Stomach (tissue), 8 donors: ENCODE measurements at regions not wholly inside any gene's neighbourhood (a gene's known extent, or its start where the extent isn't known, plus 50 kb on each side); places are given as distances from the start of the nearest gene placed in this dataset.

Source experiments
- DNase-seq, 2 donors: peaks; one replicate each; pipeline versions ENCODE4 v3.0.0 to v3.0.0-alpha.2; 2013 to 2019
- H3K27ac ChIP-seq, 5 donors: fragments of 200-600 bp in 4 of 5; sonication (generic) in 4 of 5; one replicate each; pipeline ENCODE4 v1.5.1; 2013 to 2019; ENCODE audit warnings: mild to moderate bottlenecking in 1 of 5, moderate library complexity in 1 of 5
- H3K27me3 ChIP-seq, 3 donors: fragments of 200-600 bp; sonication (generic); one replicate each; pipeline ENCODE4 v1.5.1; 2017 to 2019; ENCODE audit warnings: mixed run types in 1 of 3
- H3K36me3 ChIP-seq, 4 donors: fragments of 200-600 bp; sonication (generic); 1 replicate in 3 of 4; 2 replicates in 1 of 4; pipeline ENCODE4 v1.5.1; 2016 to 2019
- H3K4me1 ChIP-seq, 4 donors: fragments of 200-600 bp; sonication (generic); one replicate each; pipeline ENCODE4 v1.5.1; 2016 to 2019
- H3K4me3 ChIP-seq, 4 donors: fragments of 200-600 bp; sonication (generic) in 3 of 4; one replicate each; pipeline ENCODE4 v1.5.1; 2016 to 2019; ENCODE audit warnings: mild to moderate bottlenecking in 1 of 4
- H3K9me3 ChIP-seq, 4 donors: fragments of 200-600 bp; sonication (generic); one replicate each; pipeline ENCODE4 v1.5.1; 2016 to 2019
- EP300 ChIP-seq: sonication (generic); formaldehyde crosslinking; IDR thresholded peaks from one replicate; pipeline ENCODE4 v1.6.1; 2017; ENCODE audit warnings: antibody characterized with exemption
- POLR2A ChIP-seq, 4 donors: fragments of 450-650 bp; IDR thresholded peaks; one replicate each; pipeline ENCODE4 v1.6.1; 2016; ENCODE audit warnings: antibody characterized with exemption in 4 of 4, control low read depth in 2 of 4, mild to moderate bottlenecking in 1 of 4, moderate library complexity in 1 of 4
- POLR2AphosphoS5 ChIP-seq, 3 donors: sonication (generic); formaldehyde crosslinking; IDR thresholded peaks; one replicate each; pipeline ENCODE4 v1.6.1; 2016; ENCODE audit warnings: antibody characterized with exemption in 3 of 3
- WGBS, 5 donors: extraction: QIAGEN DNeasy Blood & Tissue Kit in 3 of 5; methylation state at CpG; one replicate each; pipeline versions ENCODE4 v1.1.5 to v1.1.7; 2013 to 2018; 5-methylcytosine and 5-hydroxymethylcytosine counted together
- intact Hi-C: fragments of 100-400 bp; cut with DNase I; formaldehyde crosslinking; loops from one replicate; pipeline ENCODE4 v1.15.1; 2023; ENCODE audit warnings: low total_unique reads
- TF ChIP-seq, protein P1 (sequence below), 7 experiments: fragments of 450-650 bp in 4 of 7; fragments of 200-600 bp in 3 of 7; sonication (generic) in 3 of 7; IDR thresholded peaks; one replicate each; pipeline ENCODE4 v1.5.1; 2016 to 2019; ENCODE audit warnings: antibody characterized with exemption in 7 of 7, control low read depth in 2 of 7, mild to moderate bottlenecking in 1 of 7
- donor health status: healthy with polysubstance abuse.
- donor health status: Bipolar disorder and iron deficiency.
- donor health status: healthy.

DNA sequence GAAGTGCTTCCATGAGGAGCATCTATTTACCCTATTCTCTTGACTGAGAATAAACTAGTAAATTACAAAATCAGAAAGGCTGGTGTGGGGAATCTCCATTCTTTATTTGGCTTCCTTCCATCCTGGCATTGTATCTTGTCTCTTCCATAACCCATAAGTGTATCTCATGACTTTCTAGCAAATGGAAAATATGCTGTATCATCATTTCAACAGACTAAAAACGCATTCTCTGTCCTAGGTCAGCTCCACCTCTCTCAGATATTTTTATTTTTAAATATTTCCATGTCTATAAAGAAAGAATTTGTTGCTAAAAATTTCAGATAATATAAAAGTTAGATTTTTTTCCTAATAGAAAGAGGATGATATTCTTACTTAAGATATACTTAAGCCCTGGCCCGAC, 154.2 kb upstream of the MYO16 start:
- H3K9me3 ChIP-seq = peaks cover 0 to 5% (median 0%) of the 10 kb centered on the region in 4 donors
- intact Hi-C loops = no loop called here
- H3K36me3 ChIP-seq = no peaks in the 10 kb centered on the region
- no peaks in the 10 kb centered on the region for H3K4me1 ChIP-seq
- no peak for DNase-seq
- 78 to 82% (median 81%) methylated on average over 2 of the region's 2 CpGs for WGBS, 5 donors
- H3K27ac ChIP-seq = no peak overlapping the region
- no peak for TF ChIP-seq POLR2A (IDR thresholded peaks at IDR 0.05)
- no peak for TF ChIP-seq EP300
- TF ChIP-seq POLR2AphosphoS5 (IDR thresholded peaks at IDR 0.05) = no peak
- TF ChIP-seq, protein P1, sequence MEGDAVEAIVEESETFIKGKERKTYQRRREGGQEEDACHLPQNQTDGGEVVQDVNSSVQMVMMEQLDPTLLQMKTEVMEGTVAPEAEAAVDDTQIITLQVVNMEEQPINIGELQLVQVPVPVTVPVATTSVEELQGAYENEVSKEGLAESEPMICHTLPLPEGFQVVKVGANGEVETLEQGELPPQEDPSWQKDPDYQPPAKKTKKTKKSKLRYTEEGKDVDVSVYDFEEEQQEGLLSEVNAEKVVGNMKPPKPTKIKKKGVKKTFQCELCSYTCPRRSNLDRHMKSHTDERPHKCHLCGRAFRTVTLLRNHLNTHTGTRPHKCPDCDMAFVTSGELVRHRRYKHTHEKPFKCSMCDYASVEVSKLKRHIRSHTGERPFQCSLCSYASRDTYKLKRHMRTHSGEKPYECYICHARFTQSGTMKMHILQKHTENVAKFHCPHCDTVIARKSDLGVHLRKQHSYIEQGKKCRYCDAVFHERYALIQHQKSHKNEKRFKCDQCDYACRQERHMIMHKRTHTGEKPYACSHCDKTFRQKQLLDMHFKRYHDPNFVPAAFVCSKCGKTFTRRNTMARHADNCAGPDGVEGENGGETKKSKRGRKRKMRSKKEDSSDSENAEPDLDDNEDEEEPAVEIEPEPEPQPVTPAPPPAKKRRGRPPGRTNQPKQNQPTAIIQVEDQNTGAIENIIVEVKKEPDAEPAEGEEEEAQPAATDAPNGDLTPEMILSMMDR (IDR thresholded peaks at IDR 0.05) = no peak
- no peak overlapping the region for H3K4me3 ChIP-seq
- no peaks in the 10 kb centered on the region for H3K27me3 ChIP-seq

DNA sequence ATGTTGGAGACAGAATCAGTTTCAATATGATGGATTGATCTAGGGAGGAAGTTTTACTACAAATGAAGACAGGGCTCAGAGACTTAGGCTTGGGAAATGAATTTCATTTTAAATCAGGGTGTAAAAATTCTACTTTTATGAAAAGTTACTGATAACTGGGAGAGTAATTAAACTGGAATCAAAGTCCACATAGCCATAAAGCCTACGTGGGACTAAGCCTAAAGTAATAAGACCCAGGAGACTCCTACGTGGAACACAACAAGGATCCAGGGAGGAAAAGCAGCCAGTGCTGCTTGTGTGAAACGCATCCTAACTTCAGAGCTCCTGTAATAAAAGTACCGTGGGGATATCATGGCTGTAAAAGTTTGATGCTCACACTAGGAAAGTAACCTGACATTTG, 152.0 kb upstream of the MYO16 start:
- 39 to 56% (median 52%) methylated on average over 4 of the region's 4 CpGs for WGBS, 5 donors
- peaks cover 0 to under 1% (median 0%) of the 10 kb centered on the region in 4 donors for H3K9me3 ChIP-seq
- no peaks in the 10 kb centered on the region for H3K36me3 ChIP-seq
- no peak overlapping the region for H3K4me3 ChIP-seq
- no peaks in the 10 kb centered on the region for H3K27me3 ChIP-seq
- no peak for DNase-seq
- no peaks in the 10 kb centered on the region for H3K4me1 ChIP-seq
- TF ChIP-seq POLR2A (IDR thresholded peaks at IDR 0.05) (no peak), EP300 (no peak)
- TF ChIP-seq, protein P1 (IDR thresholded peaks at IDR 0.05) = no peak
- intact Hi-C loops = no loop called here
- H3K27ac ChIP-seq = no peak overlapping the region

DNA sequence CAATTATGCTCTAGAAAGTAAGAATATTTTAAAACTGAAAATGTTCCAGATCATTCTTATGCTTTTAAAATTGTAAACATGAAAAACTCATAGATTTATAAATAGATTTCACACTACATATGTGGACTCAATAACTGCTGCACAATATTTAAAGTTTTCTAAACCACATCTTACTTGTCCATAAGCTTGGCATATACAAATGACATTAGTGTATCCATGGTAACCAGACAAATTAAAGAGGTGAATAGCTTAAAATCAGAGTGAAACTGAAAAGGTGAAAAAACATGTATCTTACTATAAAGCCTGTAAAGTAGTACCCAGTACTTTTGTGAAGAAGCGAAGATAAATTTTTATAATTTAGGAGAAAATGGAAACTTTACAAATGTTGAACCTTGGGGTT, 151.2 kb upstream of the MYO16 start:
- intact Hi-C loops = no loop called here

DNA sequence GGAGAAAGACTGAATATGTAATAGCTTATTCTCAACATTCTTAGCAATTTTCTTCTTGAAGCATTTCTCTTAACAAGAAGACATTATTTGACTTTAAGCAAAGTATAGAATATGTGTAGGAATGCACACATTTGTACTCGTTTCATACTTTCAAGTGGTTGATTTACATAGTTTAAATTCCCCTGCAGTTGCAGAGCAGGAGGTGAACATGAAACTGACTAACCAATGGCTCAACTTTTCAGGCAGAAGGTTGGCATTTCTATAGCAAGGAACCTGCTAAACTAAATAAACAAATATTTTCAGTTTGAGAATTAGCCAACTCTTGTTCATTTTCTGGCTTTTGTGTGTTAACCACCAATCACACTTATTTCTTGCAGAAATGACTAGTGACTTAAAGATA, 145.4 kb upstream of the MYO16 start:
- no peaks in the 10 kb centered on the region for H3K4me1 ChIP-seq
- no peaks in the 10 kb centered on the region for H3K27me3 ChIP-seq
- no peaks in the 10 kb centered on the region for H3K36me3 ChIP-seq
- peaks cover 0 to 7% (median 3%) of the 10 kb centered on the region in 4 donors for H3K9me3 ChIP-seq
- no peak overlapping the region for H3K27ac ChIP-seq
- intact Hi-C loops = no loop called here
- 23 to 39% (median 36%) methylated on average over 1 of the region's 1 CpG for WGBS, 5 donors
- no peak for DNase-seq
- no peak overlapping the region for H3K4me3 ChIP-seq
- TF ChIP-seq POLR2AphosphoS5 (IDR thresholded peaks at IDR 0.05) (no peak), POLR2A (IDR thresholded peaks at IDR 0.05) (no peak), EP300 (no peak)
- TF ChIP-seq, protein P1 (IDR thresholded peaks at IDR 0.05) = no peak

More for the DNA sequence above, 151.2 kb upstream of the MYO16 start:
- WGBS, 5 donors = 89 to 97% (median 95%) methylated on average over 1 of the region's 1 CpG
- Histone ChIP-seq H3K4me1 (no peaks in the 10 kb centered on the region), H3K9me3 (no peaks in the 10 kb centered on the region), H3K4me3 (no peak overlapping the region), H3K27ac (no peak overlapping the region), H3K27me3 (no peaks in the 10 kb centered on the region), H3K36me3 (no peaks in the 10 kb centered on the region)
- no peak for TF ChIP-seq EP300
- TF ChIP-seq, protein P1 (IDR thresholded peaks at IDR 0.05) = no peak
- no peak for TF ChIP-seq POLR2A (IDR thresholded peaks at IDR 0.05)
- no peak for TF ChIP-seq POLR2AphosphoS5 (IDR thresholded peaks at IDR 0.05)
- DNase-seq = no peak
